GM18861 (cell line): ENCODE measurements at regions not wholly inside any gene's neighbourhood (a gene's known extent, or its start where the extent isn't known, plus 50 kb on each side); places are given as distances from the start of the nearest gene placed in this dataset.

Source experiments
- ATAC-seq: cut with Tn5 transposase; IDR thresholded peaks from one replicate; pipeline ENCODE4 v1.9.1; 2021; ENCODE audit not compliant: unreplicated experiment

- ATAC-seq, result no peak
Observed at GRCh38 chr14:25197885-25198284, 147.9 kb upstream of the STXBP6 start.

DNA sequence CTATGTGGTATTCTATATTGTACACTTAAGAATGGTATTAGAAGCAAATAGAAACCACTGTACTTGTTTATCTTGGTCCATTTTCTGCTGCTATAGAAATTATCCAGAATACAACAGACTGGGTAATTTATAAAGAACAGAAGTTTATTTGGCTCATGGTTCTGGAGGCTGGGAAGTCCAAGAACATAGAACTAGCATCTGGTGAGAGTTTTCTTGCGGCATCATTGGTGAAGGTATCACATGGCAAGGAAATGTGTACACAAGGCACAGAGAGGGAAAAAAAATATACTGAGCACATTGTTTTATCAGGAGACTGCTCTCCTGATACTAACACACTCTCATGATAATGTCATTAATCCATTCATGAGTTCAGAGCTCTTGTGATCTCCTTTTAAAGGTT is 130.3 kb upstream of the STXBP6 start:
- ATAC-seq, result no peak

DNA sequence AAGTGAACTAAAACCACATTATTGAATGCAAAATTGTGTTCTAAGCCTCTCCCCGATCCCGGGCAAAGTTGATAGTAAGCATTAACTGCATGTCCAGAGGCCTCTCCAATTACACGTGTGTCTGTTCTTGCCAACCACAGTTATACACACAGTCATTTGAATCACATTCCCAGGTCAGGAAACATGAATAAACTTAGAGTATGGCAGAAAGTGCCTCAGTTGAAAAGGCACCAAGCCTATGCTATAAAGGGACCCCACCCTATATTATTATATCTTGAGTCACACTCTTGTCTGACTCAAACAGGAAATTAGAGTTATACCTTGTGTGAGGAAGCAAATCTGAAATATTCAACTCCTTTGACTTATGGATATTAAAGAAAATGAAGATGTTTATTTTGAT is 128.3 kb upstream of the STXBP6 start:
- no peak for ATAC-seq

DNA sequence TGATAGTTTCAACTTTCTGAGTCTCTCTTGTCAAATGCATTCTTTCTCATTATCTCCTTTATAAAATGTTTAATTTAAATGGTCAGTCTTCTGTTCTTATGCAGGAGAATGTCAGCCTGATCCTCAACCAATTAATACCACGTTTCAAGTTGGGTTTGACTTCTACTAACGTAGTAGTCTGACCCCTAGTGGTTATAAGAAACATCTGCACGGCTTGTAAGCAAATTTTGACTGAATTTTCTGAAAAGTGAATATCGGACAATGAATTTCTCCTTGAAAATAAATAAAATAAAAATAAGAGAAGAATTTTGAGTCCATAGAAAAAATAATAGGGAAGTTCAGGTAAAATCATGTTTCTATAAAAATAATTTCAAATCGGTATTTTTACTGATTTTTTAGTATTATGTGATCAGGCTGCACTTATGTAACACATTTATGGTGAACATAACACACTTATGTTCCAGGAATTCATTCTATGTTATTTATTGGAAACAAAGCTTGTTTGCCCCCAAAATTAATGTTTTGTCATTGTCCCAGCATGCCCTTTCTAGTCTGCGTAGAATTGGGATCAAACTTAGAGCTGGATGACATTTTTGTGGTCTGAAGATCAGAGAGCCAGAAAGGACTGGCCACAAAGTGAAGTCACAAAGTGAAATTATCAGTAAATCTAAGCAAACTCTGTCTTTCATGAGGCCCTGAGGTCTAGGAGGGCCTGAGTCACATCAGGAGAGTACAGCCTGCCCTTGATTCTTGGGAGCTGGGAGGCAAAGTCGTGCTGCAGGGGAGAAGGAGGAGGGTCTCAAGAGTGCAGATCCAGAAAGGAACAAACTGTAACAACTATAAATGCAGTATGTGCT is 101.2 kb upstream of the STXBP6 start:
- ATAC-seq, result no peak

- no peak for ATAC-seq
Observed at GRCh38 chr14:25150401-25150800, 100.5 kb upstream of the STXBP6 start.

GRCh38 chr14:25140411-25140810 is 90.5 kb upstream of the STXBP6 start:
- ATAC-seq, result no peak

DNA sequence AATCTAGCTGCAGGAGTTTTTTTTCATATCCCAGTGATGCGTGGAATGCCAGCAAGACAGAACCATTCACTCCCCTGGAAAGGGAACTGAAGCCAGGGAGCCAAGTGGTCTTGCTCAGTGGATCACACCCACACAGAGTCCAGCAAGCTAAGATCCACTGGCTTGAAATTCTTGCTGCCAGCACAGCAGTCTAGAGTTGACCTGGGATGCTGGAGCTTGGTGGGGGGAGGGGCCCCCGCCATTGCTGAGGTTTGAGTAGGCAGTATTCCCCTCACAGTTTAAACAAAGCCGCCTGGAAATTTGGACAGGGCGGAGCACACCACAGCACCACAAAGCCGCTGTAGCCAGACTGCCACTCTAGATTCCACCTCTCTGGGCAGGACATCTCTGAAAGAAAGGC is 86.9 kb upstream of the STXBP6 start:
- ATAC-seq, result no peak

DNA sequence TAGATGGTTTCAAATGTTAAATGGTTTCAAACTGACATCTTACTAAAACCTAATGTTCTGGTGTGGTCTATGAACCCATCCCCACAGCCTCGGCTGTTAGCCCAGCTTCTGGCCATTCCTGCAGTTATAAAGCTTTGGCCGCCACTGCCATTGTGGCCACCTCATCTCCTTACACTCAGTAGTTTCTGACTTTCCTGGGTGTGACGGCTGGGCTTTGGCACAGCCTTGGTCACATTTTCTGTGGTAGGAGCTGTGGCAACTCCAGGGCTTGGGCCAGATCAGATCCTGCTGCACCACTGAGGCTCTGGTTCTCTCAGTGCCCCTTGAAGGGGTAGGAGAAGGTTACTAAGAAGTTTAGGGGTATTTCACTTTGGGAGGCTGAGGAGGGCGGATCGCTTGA is 84.2 kb upstream of the STXBP6 start:
- no peak for ATAC-seq

- peak; percentile 90 for ATAC-seq
Observed at GRCh38 chr14:25132732-25133422, 82.9 kb upstream of the STXBP6 start.

- no peak for ATAC-seq
Observed at GRCh38 chr14:25132094-25132493, 82.1 kb upstream of the STXBP6 start.

DNA sequence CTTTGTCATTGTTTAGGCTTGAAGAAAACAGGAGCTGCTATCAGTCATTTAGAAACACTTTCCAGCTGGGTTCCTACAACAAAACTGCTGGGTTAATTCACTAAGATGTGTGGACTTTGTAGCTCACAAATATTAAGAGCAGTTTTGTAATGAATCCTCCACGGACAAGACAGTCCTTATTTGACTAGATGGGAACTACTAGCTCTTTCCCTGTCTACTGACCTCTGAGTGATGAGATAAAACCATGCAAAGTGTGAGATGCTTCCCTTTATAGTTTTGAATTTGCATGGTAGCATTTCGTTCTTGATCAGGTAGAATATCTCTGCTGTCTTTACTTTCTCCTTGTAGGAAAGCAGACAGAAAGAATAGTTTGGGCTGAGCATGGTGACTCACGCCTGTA is 72.9 kb upstream of the STXBP6 start:
- no peak for ATAC-seq

GRCh38 chr14:25122211-25122610 is 72.3 kb upstream of the STXBP6 start:
- ATAC-seq, result no peak

DNA sequence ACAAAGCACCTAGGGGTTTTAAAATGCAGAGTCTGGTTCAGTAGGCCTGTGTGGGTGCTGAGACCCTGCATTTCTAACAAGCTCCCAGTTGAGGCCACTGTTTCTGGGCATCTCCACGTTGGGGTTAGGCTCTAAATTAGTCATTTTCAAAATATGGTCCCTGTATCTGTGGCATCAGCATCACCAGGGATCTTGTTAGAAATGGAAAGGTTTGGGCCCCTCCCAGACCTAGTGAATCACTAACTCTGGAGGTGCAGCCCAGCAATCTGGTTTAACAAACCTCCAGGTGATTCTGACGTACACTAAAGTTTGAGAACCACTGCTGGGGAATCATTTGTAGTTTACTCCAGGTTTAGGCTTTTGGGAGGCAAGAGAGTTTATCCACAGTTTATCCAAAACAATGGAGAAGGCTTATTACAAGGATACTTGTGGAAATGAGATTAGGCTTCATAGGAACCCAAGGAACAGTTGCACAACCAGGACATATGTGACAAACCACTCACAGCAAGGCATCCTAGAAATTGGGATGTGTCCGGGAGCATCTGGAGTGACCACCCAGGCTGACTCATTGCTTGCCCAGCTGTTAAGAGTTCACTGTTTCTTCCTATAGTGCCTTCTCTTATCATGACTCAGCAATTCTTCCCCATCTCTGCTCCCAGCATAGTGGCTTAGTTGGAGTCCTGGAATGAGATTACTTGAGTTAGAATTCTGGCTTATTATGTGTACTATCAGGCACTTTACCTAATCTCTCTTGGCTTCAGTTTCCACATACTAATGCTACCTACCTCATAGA is 71.6 kb upstream of the STXBP6 start:
- no peak for ATAC-seq

DNA sequence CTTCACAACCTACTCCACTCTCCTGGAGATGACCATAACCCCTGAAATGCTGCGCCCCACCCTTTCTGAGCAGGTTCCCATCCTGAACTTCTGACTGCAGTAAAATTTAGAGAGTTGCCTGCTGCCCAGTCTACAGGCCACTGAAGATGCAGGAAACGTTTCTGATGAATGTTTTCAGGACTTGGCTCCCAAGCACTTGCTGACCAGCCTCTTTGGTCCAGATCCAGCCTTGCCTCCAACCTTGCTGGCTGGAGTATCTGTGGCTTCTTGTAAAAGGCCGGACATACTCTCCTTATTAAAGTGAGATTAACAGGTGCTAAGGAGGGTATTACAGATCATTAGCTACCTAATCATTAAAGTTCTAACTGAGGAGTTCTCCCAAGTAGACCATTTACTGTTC is 70.3 kb upstream of the STXBP6 start:
- no peak for ATAC-seq

DNA sequence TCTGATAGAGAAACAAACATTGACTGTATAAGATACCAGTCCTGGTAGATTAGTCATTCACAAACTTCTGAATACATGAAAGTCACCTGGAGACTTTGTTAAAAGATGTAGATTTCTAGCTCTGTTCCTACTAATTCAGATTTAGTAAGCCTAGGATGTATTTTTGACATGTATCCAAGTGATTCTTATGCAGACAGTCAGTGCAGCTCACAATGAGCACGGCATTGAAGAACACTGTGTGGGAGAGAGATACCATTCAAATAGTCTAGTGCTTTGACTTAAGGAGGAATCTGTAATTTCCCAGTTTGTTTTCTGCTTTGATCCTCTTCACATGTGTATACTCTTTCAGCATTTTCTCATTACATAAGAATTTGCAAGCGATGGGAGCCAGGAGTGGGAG is 68.7 kb upstream of the STXBP6 start:
- ATAC-seq, result no peak

- no peak for ATAC-seq
Observed at GRCh38 chr14:25117342-25117741, 67.4 kb upstream of the STXBP6 start.

- no peak for ATAC-seq
Observed at GRCh38 chr14:25116607-25117006, 66.7 kb upstream of the STXBP6 start.

- no peak for ATAC-seq
Observed at GRCh38 chr14:25113394-25113793, 63.4 kb upstream of the STXBP6 start.

GRCh38 chr14:25111061-25111601 is 61.2 kb upstream of the STXBP6 start:
- no peak for ATAC-seq

- ATAC-seq, result no peak
Observed at GRCh38 chr14:25110106-25110505, 60.2 kb upstream of the STXBP6 start.

GRCh38 chr14:25108959-25109358 is 59.0 kb upstream of the STXBP6 start:
- ATAC-seq, result no peak
